IMR-90 (cell line): ENCODE measurements at regions not wholly inside any gene's neighbourhood (a gene's known extent, or its start where the extent isn't known, plus 50 kb on each side); places are given as distances from the start of the nearest gene placed in this dataset.

Source experiments
- ATAC-seq: fragments of 200-7000 bp; cut with Tn5 transposase; 2 replicates; pipeline ENCODE4 v1.9.1; 2020; ENCODE audit warnings: low read depth, mild to moderate bottlenecking, moderate library complexity
- BruUV-seq: library from RNA; stranded (reverse); fragments of 400-500 nt; replicated peaks from 2 replicates; lab custom pipeline; 2021; lab: Mats Ljungman, UMichigan
- CTCF ChIA-PET: fragments of 300-600 bp; formaldehyde crosslinking; extraction: SDS; loops from one replicate; lab custom pipeline; 2021; ENCODE audit warnings: antibody characterized with exemption; lab: Yijun Ruan, JAX
- POLR2A ChIA-PET: fragments of 300-600 bp; sonication (Branson Sonifier 250); formaldehyde crosslinking; loops from one replicate; lab custom pipeline; 2022; ENCODE audit warnings: antibody characterized with exemption; ENCODE audit not compliant: unreplicated experiment; lab: Charles Lee
- DNase-seq: peaks from one replicate; pipeline ENCODE4 v3.0.0; 2013
- H2AFZ ChIP-seq: replicated peaks from 2 replicates; pipeline ENCODE3; 2013; ENCODE audit warnings: low read length, mild to moderate bottlenecking; ENCODE audit not compliant: poor library complexity
- H2AK5ac ChIP-seq: 2 replicates; pipeline ENCODE4 v1.6.1; 2013; ENCODE audit warnings: low read depth, low read length, inconsistent platforms
- H2AK9ac ChIP-seq: replicated peaks from 2 replicates; pipeline ENCODE3; 2013; ENCODE audit warnings: mild to moderate bottlenecking, low read depth, low read length, moderate library complexity; ENCODE audit not compliant: poor library complexity
- H2BK120ac ChIP-seq: 2 replicates; pipeline ENCODE4 v1.6.1; 2013; ENCODE audit warnings: low read depth, low read length, inconsistent platforms
- H2BK15ac ChIP-seq: 3 replicates; pipeline ENCODE4 v1.6.1; 2013; ENCODE audit warnings: low read depth, low read length, inconsistent platforms
- H2BK20ac ChIP-seq: 2 replicates; pipeline ENCODE4 v1.6.1; 2013; ENCODE audit warnings: low read depth, mild to moderate bottlenecking, inconsistent platforms, low read length, moderate library complexity
- H2BK5ac ChIP-seq: 2 replicates; pipeline ENCODE4 v1.6.1; 2013; ENCODE audit warnings: mild to moderate bottlenecking, low read depth, low read length, inconsistent platforms; ENCODE audit not compliant: poor library complexity, severe bottlenecking
- H3K14ac ChIP-seq: replicated peaks from 2 replicates; pipeline ENCODE4 v1.6.1; 2013; ENCODE audit warnings: low read depth, low read length, inconsistent platforms
- H3K18ac ChIP-seq: 2 replicates; pipeline ENCODE4 v1.6.1; 2013; ENCODE audit warnings: low read depth, low read length, control low read depth
- H3K23ac ChIP-seq: 2 replicates; pipeline ENCODE4 v1.6.1; 2013; ENCODE audit warnings: low read depth, low read length, inconsistent platforms
- H3K27ac ChIP-seq: 2 replicates; pipeline ENCODE4 v1.5.1; 2013; ENCODE audit warnings: mild to moderate bottlenecking, control low read depth, low read length; ENCODE audit not compliant: insufficient read depth
- H3K27me3 ChIP-seq: 2 replicates; pipeline ENCODE4 v1.6.1; 2013; ENCODE audit warnings: low read length; ENCODE audit not compliant: control insufficient read depth, insufficient read depth
- H3K36me3 ChIP-seq: 2 replicates; pipeline ENCODE4 v1.6.1; 2013; ENCODE audit warnings: low read length, mixed read lengths; ENCODE audit not compliant: control insufficient read depth, insufficient read depth
- H3K4ac ChIP-seq: 2 replicates; pipeline ENCODE4 v1.6.1; 2013; ENCODE audit warnings: low read depth, low read length, inconsistent platforms
- H3K4me1 ChIP-seq: 2 replicates; pipeline ENCODE4 v1.6.1; 2013; ENCODE audit warnings: low read length, mixed read lengths; ENCODE audit not compliant: control insufficient read depth, insufficient read depth
- H3K4me2 ChIP-seq: 2 replicates; pipeline ENCODE4 v1.6.1; 2013; ENCODE audit warnings: low read depth, mild to moderate bottlenecking, control low read depth, low read length, moderate library complexity
- H3K4me3 ChIP-seq: 2 replicates; pipeline ENCODE4 v1.5.1; 2013; ENCODE audit warnings: low read depth, mild to moderate bottlenecking, control low read depth, low read length, moderate library complexity; ENCODE audit not compliant: insufficient read depth
- H3K56ac ChIP-seq: 2 replicates; pipeline ENCODE4 v1.6.1; 2013; ENCODE audit warnings: low read length, inconsistent platforms; ENCODE audit not compliant: insufficient read depth; ENCODE audit errors: extremely low read depth
- H3K79me1 ChIP-seq, 2 experiments: 2 replicates each; pipeline ENCODE4 v1.6.1; 2013; ENCODE audit warnings: low read length in 2 of 2, inconsistent platforms in 1 of 2, low read depth in 1 of 2
- H3K9ac ChIP-seq: 2 replicates; pipeline ENCODE4 v1.6.1; 2013; ENCODE audit warnings: low read depth, low read length, control low read depth
- H3K9me1 ChIP-seq: 2 replicates; pipeline ENCODE4 v1.6.1; 2013; ENCODE audit warnings: low read length, inconsistent platforms; ENCODE audit not compliant: insufficient read depth
- H3K9me3 ChIP-seq: 2 replicates; pipeline ENCODE4 v1.6.1; 2013; ENCODE audit warnings: low read length; ENCODE audit not compliant: control insufficient read depth, insufficient read depth
- H4K20me1 ChIP-seq: 2 replicates; pipeline ENCODE4 v1.6.1; 2013; ENCODE audit warnings: low read length, inconsistent platforms; ENCODE audit not compliant: insufficient read depth
- H4K5ac ChIP-seq: 2 replicates; pipeline ENCODE4 v1.6.1; 2013; ENCODE audit warnings: mild to moderate bottlenecking, low read depth, low read length, control low read depth
- H4K8ac ChIP-seq, 2 experiments: 2 replicates each; pipeline ENCODE4 v1.6.1; 2013; ENCODE audit warnings: low read depth in 2 of 2, low read length in 2 of 2, control low read depth in 1 of 2, inconsistent platforms in 1 of 2
- H4K91ac ChIP-seq: 2 replicates; pipeline ENCODE4 v1.6.1; 2013; ENCODE audit warnings: low read depth, low read length, inconsistent platforms; ENCODE audit not compliant: insufficient read depth
- MAFK ChIP-seq: IDR thresholded peaks from 2 replicates; pipeline ENCODE4 v1.6.1; 2012; ENCODE audit warnings: low read depth, low read length, improper control_type of control experiment
- MAZ ChIP-seq: IDR thresholded peaks from 2 replicates; pipeline ENCODE4 v1.6.1; 2012; ENCODE audit warnings: low read depth, mild to moderate bottlenecking, low read length, improper control_type of control experiment, moderate library complexity, borderline replicate concordance
- MXI1 ChIP-seq: IDR thresholded peaks from 2 replicates; pipeline ENCODE4 v1.6.1; 2012; ENCODE audit warnings: low read depth, mild to moderate bottlenecking, low read length, moderate library complexity, borderline replicate concordance
- NFE2L2 ChIP-seq: fragments of 150-350 bp; IDR thresholded peaks from 2 replicates; pipeline ENCODE4 v1.6.1; 2016; ENCODE audit warnings: low read depth, mild to moderate bottlenecking, low read length
- RAD21 ChIP-seq: IDR thresholded peaks from 2 replicates; pipeline ENCODE4 v1.6.1; 2012; ENCODE audit warnings: low read length, improper control_type of control experiment
- RCOR1 ChIP-seq: IDR thresholded peaks from 2 replicates; pipeline ENCODE4 v1.6.1; 2012; ENCODE audit warnings: mild to moderate bottlenecking, low read length, improper control_type of control experiment; ENCODE audit not compliant: insufficient replicate concordance
- SMC3 ChIP-seq: fragments of 150-350 bp; IDR thresholded peaks from 2 replicates; pipeline ENCODE4 v1.6.1; 2016; ENCODE audit warnings: low read depth, mild to moderate bottlenecking, antibody characterized with exemption, low read length, moderate library complexity
- WGBS, 2 experiments: methylation state at CpG; one replicate each; pipeline versions ENCODE4 v1.1.5 to v1.1.7; 2013; ENCODE audit warnings: missing lambda C conversion rate in 2 of 2; ENCODE audit not compliant: insufficient read length in 1 of 2; ENCODE audit errors: extremely low coverage in 2 of 2; 5-methylcytosine and 5-hydroxymethylcytosine counted together
- dilution Hi-C: fragments of 300-500 bp; cut with HindIII; formaldehyde crosslinking; loops from one replicate; pipeline ENCODE4 v1.14.3; 2018; ENCODE audit warnings: low sequenced_read_pairs; ENCODE audit not compliant: unreplicated experiment
- in situ Hi-C: fragments of 300-500 bp; cut with MboI; formaldehyde crosslinking; loops from 3 replicates; pipeline ENCODE4 v1.14.3; 2019; ENCODE audit warnings: low sequenced_read_pairs, inconsistent platforms, mixed read lengths
- intact Hi-C: fragments of 100-400 bp; cut with micrococcal nuclease; formaldehyde crosslinking; loops from 2 replicates; pipeline ENCODE4 v1.10.0; 2022
- TF ChIP-seq, protein P1 (sequence below): fragments of 150-350 bp; IDR thresholded peaks from 2 replicates; pipeline ENCODE4 v1.6.1; 2016; ENCODE audit warnings: low read depth, mild to moderate bottlenecking, low read length, moderate library complexity, borderline replicate concordance
- TF ChIP-seq, protein P2 (sequence below): fragments of 150-350 bp; IDR thresholded peaks from 2 replicates; pipeline ENCODE4 v1.6.1; 2017; ENCODE audit warnings: mild to moderate bottlenecking, antibody characterized with exemption, low read length, low read depth

GRCh38 chr17:22253007-22253406, 560.7 kb downstream of the KCNJ18 start:
- CTCF ChIA-PET: no interaction called here
- Histone ChIP-seq H3K14ac (no peak overlapping the region), H3K56ac (no peak overlapping the region)

More at GRCh38 chr17:22253007-22253406, 560.7 kb downstream of the KCNJ18 start:
- Histone ChIP-seq H3K18ac (no peak overlapping the region), H3K27ac (no peak overlapping the region), H2BK5ac (no peak overlapping the region), H3K36me3 (no peaks in the 10 kb centered on the region), H4K8ac (no peak overlapping the region), H2BK15ac (no peak overlapping the region), H3K27me3 (no peaks in the 10 kb centered on the region), H2BK20ac (no peak overlapping the region), H2AK9ac (no peak overlapping the region), H4K5ac (no peak overlapping the region), H2AK5ac (no peak overlapping the region), H3K9me3 (no peaks in the 10 kb centered on the region), H3K9me1 (no peaks in the 10 kb centered on the region), H3K4me1 (no peaks in the 10 kb centered on the region), H3K4me2 (no peak overlapping the region), H3K4me3 (no peak overlapping the region), H4K20me1 (no peaks in the 10 kb centered on the region), H3K4ac (no peak overlapping the region), H2AFZ (no peak overlapping the region), H3K79me1 (no peaks in the 10 kb centered on the region), H3K23ac (no peak overlapping the region), H2BK120ac (no peak overlapping the region), H4K91ac (no peak overlapping the region), H3K9ac (no peak overlapping the region)
- no TSS peak for BruUV-seq
- DNase-seq (no peak), ATAC-seq (no peak)
- in situ Hi-C loops: no loop called here
- dilution Hi-C loops: no loop called here
- POLR2A ChIA-PET: no interaction called here
- intact Hi-C loops: loop anchor here (10.0 kb wide), 1 partner anchor 88 kb away; no protein-coding TSS in a partner anchor
- WGBS, 2 experiments: no CpG with 5 or more reads among the region's 1 CpG
- TF ChIP-seq MAZ (no peak), RCOR1 (no peak), MAFK (no peak), MXI1 (no peak), SMC3 (no peak), NFE2L2 (no peak), RAD21 (no peak)
- TF ChIP-seq, protein P1, sequence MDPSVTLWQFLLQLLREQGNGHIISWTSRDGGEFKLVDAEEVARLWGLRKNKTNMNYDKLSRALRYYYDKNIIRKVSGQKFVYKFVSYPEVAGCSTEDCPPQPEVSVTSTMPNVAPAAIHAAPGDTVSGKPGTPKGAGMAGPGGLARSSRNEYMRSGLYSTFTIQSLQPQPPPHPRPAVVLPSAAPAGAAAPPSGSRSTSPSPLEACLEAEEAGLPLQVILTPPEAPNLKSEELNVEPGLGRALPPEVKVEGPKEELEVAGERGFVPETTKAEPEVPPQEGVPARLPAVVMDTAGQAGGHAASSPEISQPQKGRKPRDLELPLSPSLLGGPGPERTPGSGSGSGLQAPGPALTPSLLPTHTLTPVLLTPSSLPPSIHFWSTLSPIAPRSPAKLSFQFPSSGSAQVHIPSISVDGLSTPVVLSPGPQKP: no peak
- TF ChIP-seq, protein P2, sequence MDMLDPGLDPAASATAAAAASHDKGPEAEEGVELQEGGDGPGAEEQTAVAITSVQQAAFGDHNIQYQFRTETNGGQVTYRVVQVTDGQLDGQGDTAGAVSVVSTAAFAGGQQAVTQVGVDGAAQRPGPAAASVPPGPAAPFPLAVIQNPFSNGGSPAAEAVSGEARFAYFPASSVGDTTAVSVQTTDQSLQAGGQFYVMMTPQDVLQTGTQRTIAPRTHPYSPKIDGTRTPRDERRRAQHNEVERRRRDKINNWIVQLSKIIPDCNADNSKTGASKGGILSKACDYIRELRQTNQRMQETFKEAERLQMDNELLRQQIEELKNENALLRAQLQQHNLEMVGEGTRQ: no peak
